ENCODE measurements at regions not wholly inside any gene's neighbourhood (a gene's known extent, or its start where the extent isn't known, plus 50 kb on each side); places are given as distances from the start of the nearest gene placed in this dataset.

- Histone ChIP-seq H3K4me3 (ENCODE audit: low read depth, low read length) (no peak overlapping the region), H3K27me3 (ENCODE audit: control insufficient read depth, insufficient read depth, low read length) (no peaks in the 10 kb centered on the region), H3K36me3 (ENCODE audit: control insufficient read depth, insufficient read depth, low read length) (no peaks in the 10 kb centered on the region)
- FAIRE-seq, result no peak
- TF ChIP-seq, protein P1, sequence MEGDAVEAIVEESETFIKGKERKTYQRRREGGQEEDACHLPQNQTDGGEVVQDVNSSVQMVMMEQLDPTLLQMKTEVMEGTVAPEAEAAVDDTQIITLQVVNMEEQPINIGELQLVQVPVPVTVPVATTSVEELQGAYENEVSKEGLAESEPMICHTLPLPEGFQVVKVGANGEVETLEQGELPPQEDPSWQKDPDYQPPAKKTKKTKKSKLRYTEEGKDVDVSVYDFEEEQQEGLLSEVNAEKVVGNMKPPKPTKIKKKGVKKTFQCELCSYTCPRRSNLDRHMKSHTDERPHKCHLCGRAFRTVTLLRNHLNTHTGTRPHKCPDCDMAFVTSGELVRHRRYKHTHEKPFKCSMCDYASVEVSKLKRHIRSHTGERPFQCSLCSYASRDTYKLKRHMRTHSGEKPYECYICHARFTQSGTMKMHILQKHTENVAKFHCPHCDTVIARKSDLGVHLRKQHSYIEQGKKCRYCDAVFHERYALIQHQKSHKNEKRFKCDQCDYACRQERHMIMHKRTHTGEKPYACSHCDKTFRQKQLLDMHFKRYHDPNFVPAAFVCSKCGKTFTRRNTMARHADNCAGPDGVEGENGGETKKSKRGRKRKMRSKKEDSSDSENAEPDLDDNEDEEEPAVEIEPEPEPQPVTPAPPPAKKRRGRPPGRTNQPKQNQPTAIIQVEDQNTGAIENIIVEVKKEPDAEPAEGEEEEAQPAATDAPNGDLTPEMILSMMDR (IDR thresholded peaks at IDR 0.05; ENCODE audit: insufficient read depth, low read length, severe bottlenecking), result no peak
- no peak for DNase-seq (ENCODE audit: low read depth)
Observed at GRCh38 chr5:74430631-74431289, 209.8 kb downstream of the ENC1 start.

DNA sequence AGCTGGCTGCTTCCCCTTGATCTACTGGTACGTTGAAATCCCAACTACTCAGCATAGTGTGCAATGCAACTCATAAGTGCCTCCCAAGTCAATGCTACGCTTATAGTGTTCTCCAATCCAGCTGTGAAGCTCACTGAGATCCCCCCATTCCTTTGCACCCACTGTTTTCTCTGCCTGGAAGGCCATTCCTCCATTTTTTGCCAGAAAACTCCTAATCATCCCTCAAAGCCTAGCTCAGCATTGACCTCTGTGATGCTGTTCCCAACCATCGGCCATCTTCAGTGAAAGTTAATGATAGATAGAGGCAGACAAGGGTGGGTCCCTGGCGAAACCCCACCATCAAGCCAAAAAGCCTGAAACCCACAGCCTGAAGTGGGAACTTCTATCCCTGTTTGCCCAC, 211.0 kb downstream of the ENC1 start:
- Histone ChIP-seq H3K4me3 (ENCODE audit: low read depth, low read length) (no peak overlapping the region), H3K27me3 (ENCODE audit: control insufficient read depth, insufficient read depth, low read length) (no peaks in the 10 kb centered on the region), H3K36me3 (ENCODE audit: control insufficient read depth, insufficient read depth, low read length) (no peaks in the 10 kb centered on the region)
- FAIRE-seq (no peak), DNase-seq (ENCODE audit: low read depth) (no peak)
- TF ChIP-seq, protein P1 (IDR thresholded peaks at IDR 0.05; ENCODE audit: insufficient read depth, low read length, severe bottlenecking), result no peak

DNA sequence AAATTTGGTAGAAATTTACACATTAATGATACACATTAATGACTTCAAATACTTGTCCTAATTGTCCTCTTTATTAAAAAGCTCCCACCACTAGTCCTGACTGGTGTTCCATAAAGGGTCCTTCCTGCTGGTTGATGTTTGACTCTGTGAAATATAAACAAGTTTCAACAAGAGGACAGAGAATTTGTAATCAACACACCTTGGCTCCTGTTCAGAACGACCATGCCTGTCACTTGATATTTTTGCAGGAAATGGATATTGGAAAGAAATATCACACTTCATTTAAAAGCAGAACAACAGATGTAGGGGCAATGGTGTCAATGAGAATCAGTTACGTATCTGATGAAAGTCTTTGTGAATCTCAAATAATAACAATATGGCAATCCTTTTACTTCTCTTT, 211.7 kb downstream of the ENC1 start:
- DNase-seq (ENCODE audit: low read depth) (peak; percentile 74), FAIRE-seq (no peak)
- Histone ChIP-seq H3K4me3 (ENCODE audit: low read depth, low read length) (no peak overlapping the region), H3K36me3 (ENCODE audit: control insufficient read depth, insufficient read depth, low read length) (no peaks in the 10 kb centered on the region), H3K27me3 (ENCODE audit: control insufficient read depth, insufficient read depth, low read length) (no peaks in the 10 kb centered on the region)
- TF ChIP-seq, protein P1 (IDR thresholded peaks at IDR 0.05; ENCODE audit: insufficient read depth, low read length, severe bottlenecking), result no peak

DNA sequence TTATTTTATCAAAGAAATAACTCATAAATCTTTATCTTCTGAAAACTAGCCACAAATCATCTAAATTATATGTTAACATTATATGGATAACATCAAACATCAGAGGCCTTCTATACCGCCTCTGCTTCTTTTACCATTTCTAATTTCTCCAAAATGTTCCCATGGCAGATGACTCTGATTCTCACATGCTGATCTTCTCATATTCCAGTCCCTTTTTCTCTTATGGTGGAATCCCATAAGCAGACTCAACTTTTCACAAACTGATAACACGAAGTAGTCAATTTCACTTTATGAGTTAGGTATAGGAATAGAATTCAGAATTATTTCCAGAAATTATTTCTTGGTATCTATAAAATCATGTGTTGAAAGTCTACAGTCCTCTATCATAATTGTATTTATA, 212.3 kb downstream of the ENC1 start:
- FAIRE-seq, result no peak
- TF ChIP-seq, protein P1 (IDR thresholded peaks at IDR 0.05; ENCODE audit: insufficient read depth, low read length, severe bottlenecking), result no peak
- no peaks in the 10 kb centered on the region for H3K27me3 ChIP-seq (ENCODE audit: control insufficient read depth, insufficient read depth, low read length)
- no peak for DNase-seq (ENCODE audit: low read depth)
- H3K4me3 ChIP-seq (ENCODE audit: low read depth, low read length), result no peak overlapping the region
- H3K36me3 ChIP-seq (ENCODE audit: control insufficient read depth, insufficient read depth, low read length), result no peaks in the 10 kb centered on the region

DNA sequence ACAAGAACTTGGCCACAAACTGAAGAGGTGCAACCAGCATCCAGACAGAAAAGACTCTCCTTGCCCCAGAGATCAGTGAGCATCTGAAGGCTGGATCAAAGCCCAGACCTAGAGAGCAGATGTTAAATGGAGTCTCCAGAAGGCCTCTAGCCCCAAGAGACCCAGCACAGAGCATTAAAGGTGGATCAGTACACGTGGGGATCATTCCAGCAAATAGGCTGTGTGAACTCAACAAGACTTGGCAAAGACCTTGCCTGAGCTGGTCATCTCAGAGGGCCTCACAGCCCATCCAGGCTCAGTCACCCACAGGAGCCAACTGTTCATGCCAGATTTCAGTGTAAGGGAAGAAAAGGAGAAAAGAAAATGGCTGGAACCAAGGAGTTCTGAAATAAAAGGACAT, 214.0 kb downstream of the ENC1 start:
- Histone ChIP-seq H3K27me3 (ENCODE audit: control insufficient read depth, insufficient read depth, low read length) (no peaks in the 10 kb centered on the region), H3K36me3 (ENCODE audit: control insufficient read depth, insufficient read depth, low read length) (no peaks in the 10 kb centered on the region), H3K4me3 (ENCODE audit: low read depth, low read length) (no peak overlapping the region)
- TF ChIP-seq, protein P1 (IDR thresholded peaks at IDR 0.05; ENCODE audit: insufficient read depth, low read length, severe bottlenecking), result no peak
- DNase-seq (ENCODE audit: low read depth) (no peak), FAIRE-seq (peak; percentile 58)

All from bronchial epithelial cell (primary cell).